Prostate gland (tissue), 2 donors: ENCODE measurements at regions not wholly inside any gene's neighbourhood (a gene's known extent, or its start where the extent isn't known, plus 50 kb on each side); places are given as distances from the start of the nearest gene placed in this dataset.

Experiments
- CTCF ChIP-seq, 4 experiments: fragments of 200-600 bp in 2 of 4; fragments of 450-650 bp in 2 of 4; sonication (generic) in 2 of 4; IDR thresholded peaks; 1 replicate in 3 of 4; 2 replicates in 1 of 4; pipeline ENCODE4 v1.5.1; 2016 to 2019; ENCODE audit warnings: antibody characterized with exemption in 4 of 4, mild to moderate bottlenecking in 2 of 4, moderate library complexity in 2 of 4
- POLR2A ChIP-seq: fragments of 450-650 bp; IDR thresholded peaks from one replicate; pipeline ENCODE4 v1.6.1; 2016; ENCODE audit warnings: antibody characterized with exemption, mild to moderate bottlenecking

GRCh38 chr5:145445027-145445426, 390.1 kb downstream of the PRELID2 start:
- TF ChIP-seq CTCF (IDR thresholded peaks at IDR 0.05) (no peak), POLR2A (no peak)
